ENCODE measurements at regions not wholly inside any gene's neighbourhood (a gene's known extent, or its start where the extent isn't known, plus 50 kb on each side); places are given as distances from the start of the nearest gene placed in this dataset.
A peak's percentile ranks its signal among the peaks of the same experiment; 100 is the strongest.

GRCh38 chr15:47824147-47824546 is 106.8 kb downstream of the SEMA6D start:
- TF ChIP-seq CTCF (IDR thresholded peaks at IDR 0.05) (no peak), POLR2A (IDR thresholded peaks at IDR 0.05) (no peak)
- Histone ChIP-seq H3K27ac (no peak overlapping the region), H3K4me1 (peaks cover 33% of the 10 kb centered on the region), H3K27me3 (no peaks in the 10 kb centered on the region), H3K9me3 (no peaks in the 10 kb centered on the region), H3K4me3 (no peak overlapping the region), H3K36me3 (replicated peaks in 1 of 2; ENCODE audit: insufficient read depth in 1 of 2, low read depth in 2 of 2) (no peaks in the 10 kb centered on the region)
- 58 to 60% methylated on average over 4 of the region's 4 CpGs for WGBS, 2 donors
- ATAC-seq (peak; percentile 52), DNase-seq (no peak)
- intact Hi-C loops (cut with DNase I): no loop called here

GRCh38 chr15:47829667-47830066 is 112.4 kb downstream of the SEMA6D start:
- Histone ChIP-seq H3K4me1 (no peaks in the 10 kb centered on the region), H3K4me3 (no peak overlapping the region), H3K36me3 (replicated peaks in 1 of 2; ENCODE audit: insufficient read depth in 1 of 2, low read depth in 2 of 2) (no peaks in the 10 kb centered on the region), H3K27ac (no peak overlapping the region), H3K9me3 (no peaks in the 10 kb centered on the region), H3K27me3 (no peaks in the 10 kb centered on the region)
- ATAC-seq: no peak
- WGBS, 2 donors: 83 to 88% methylated on average over 1 of the region's 1 CpG
- no peak for TF ChIP-seq CTCF (IDR thresholded peaks at IDR 0.05)
- TF ChIP-seq POLR2A (IDR thresholded peaks at IDR 0.05): no peak
- DNase-seq: no peak
- intact Hi-C loops (cut with DNase I): no loop called here

GRCh38 chr15:47834093-47834492 is 116.8 kb downstream of the SEMA6D start:
- intact Hi-C loops (cut with DNase I): no loop called here

GRCh38 chr15:47839233-47839825 is 122.0 kb downstream of the SEMA6D start:
- Histone ChIP-seq H3K27me3 (no peaks in the 10 kb centered on the region), H3K27ac (no peak overlapping the region), H3K36me3 (replicated peaks in 1 of 2; ENCODE audit: insufficient read depth in 1 of 2, low read depth in 2 of 2) (no peaks in the 10 kb centered on the region), H3K9me3 (no peaks in the 10 kb centered on the region), H3K4me3 (no peak overlapping the region), H3K4me1 (peaks cover 43% of the 10 kb centered on the region)
- DNase-seq (no peak), ATAC-seq (no peak)
- intact Hi-C loops (cut with DNase I): no loop called here
- TF ChIP-seq POLR2A (IDR thresholded peaks at IDR 0.05) (no peak), CTCF (IDR thresholded peaks at IDR 0.05) (no peak)
- 52 to 58% methylated on average over 6 of the region's 6 CpGs for WGBS, 2 donors

More at GRCh38 chr15:47834093-47834492, 116.8 kb downstream of the SEMA6D start:
- no peaks in the 10 kb centered on the region for H3K9me3 ChIP-seq
- H3K4me1 ChIP-seq: no peaks in the 10 kb centered on the region
- H3K27me3 ChIP-seq: no peaks in the 10 kb centered on the region
- no peaks in the 10 kb centered on the region for H3K36me3 ChIP-seq (replicated peaks in 1 of 2; ENCODE audit: insufficient read depth in 1 of 2, low read depth in 2 of 2)
- 82 to 91% methylated on average over 1 of the region's 1 CpG for WGBS, 2 donors
- no peak overlapping the region for H3K27ac ChIP-seq
- H3K4me3 ChIP-seq: no peak overlapping the region
- no peak for DNase-seq
- no peak for ATAC-seq
- TF ChIP-seq CTCF (IDR thresholded peaks at IDR 0.05): no peak
- no peak for TF ChIP-seq POLR2A (IDR thresholded peaks at IDR 0.05)

GRCh38 chr15:47843124-47843663 is 125.9 kb downstream of the SEMA6D start:
- no peaks in the 10 kb centered on the region for H3K9me3 ChIP-seq
- TF ChIP-seq CTCF (IDR thresholded peaks at IDR 0.05) (peak in 4 of 7 experiments; percentile 41 to 44 (median 43)), POLR2A (IDR thresholded peaks at IDR 0.05) (no peak)
- no peaks in the 10 kb centered on the region for H3K36me3 ChIP-seq (replicated peaks in 1 of 2; ENCODE audit: insufficient read depth in 1 of 2, low read depth in 2 of 2)
- DNase-seq: peak in 1 of 4 donors; percentile 59
- peak overlapping the region; percentile 30 to 68 (median 64) for H3K27ac ChIP-seq
- H3K4me1 ChIP-seq: peaks cover 79% of the 10 kb centered on the region
- intact Hi-C loops (cut with DNase I): no loop called here
- peak; percentile 82 for ATAC-seq
- WGBS, 2 donors: 14 to 15% methylated on average over 4 of the region's 4 CpGs
- no peak overlapping the region for H3K4me3 ChIP-seq
- H3K27me3 ChIP-seq: no peaks in the 10 kb centered on the region
